CD4-positive, alpha-beta T cell treated with Interleukin-2 at 100 ng/mL for 4 hours (primary cell): ENCODE measurements at regions not wholly inside any gene's neighbourhood (a gene's known extent, or its start where the extent isn't known, plus 50 kb on each side); places are given as distances from the start of the nearest gene placed in this dataset.
"Not testable (repeated sequence)": the region's sequence is repeated elsewhere in the genome, so short reads cannot be mapped to it uniquely, and the experiment has no call there.

Experiments used
- DNase-seq: peaks from one replicate; pipeline ENCODE4 v3.0.0-alpha.2; 2020; ENCODE audit warnings: low spot score

GRCh38 chr1:234864116-234864515, 254.1 kb upstream of the IRF2BP2 start:
- DNase-seq = no peak

GRCh38 chr1:234863551-234863971, 253.6 kb upstream of the IRF2BP2 start:
- DNase-seq = no peak

- DNase-seq = no peak
Observed at GRCh38 chr1:234862944-234863515, 253.1 kb upstream of the IRF2BP2 start.

GRCh38 chr1:234862360-234862943, 252.5 kb upstream of the IRF2BP2 start:
- no peak for DNase-seq

- no peak for DNase-seq
Observed at GRCh38 chr1:234861761-234862160, 251.8 kb upstream of the IRF2BP2 start.

- no peak for DNase-seq
Observed at GRCh38 chr1:234861024-234861620, 251.1 kb upstream of the IRF2BP2 start.

- no peak for DNase-seq
Observed at GRCh38 chr1:234858722-234859121, 248.7 kb upstream of the IRF2BP2 start.

GRCh38 chr1:234856845-234857245, 246.9 kb upstream of the IRF2BP2 start:
- DNase-seq = no peak

- no peak for DNase-seq
Observed at GRCh38 chr1:234855851-234856250, 245.9 kb upstream of the IRF2BP2 start.

GRCh38 chr1:234854645-234855039, 244.7 kb upstream of the IRF2BP2 start:
- DNase-seq = no peak

- no peak for DNase-seq
Observed at GRCh38 chr1:234853906-234854644, 244.1 kb upstream of the IRF2BP2 start.

- no peak for DNase-seq
Observed at GRCh38 chr1:234852659-234853058, 242.7 kb upstream of the IRF2BP2 start.

GRCh38 chr1:234851450-234852438, 241.8 kb upstream of the IRF2BP2 start:
- DNase-seq = no peak

- peak; percentile 28 for DNase-seq
Observed at GRCh38 chr1:234849832-234850231, 239.9 kb upstream of the IRF2BP2 start.

GRCh38 chr1:234848972-234849649, 239.1 kb upstream of the IRF2BP2 start:
- no peak for DNase-seq

- not testable (repeated sequence) for DNase-seq
Observed at GRCh38 chr1:234846813-234847212, 236.8 kb upstream of the IRF2BP2 start.

- peak; percentile 45 for DNase-seq
Observed at GRCh38 chr1:234845836-234846235, 235.9 kb upstream of the IRF2BP2 start.

GRCh38 chr1:234845097-234845660, 235.2 kb upstream of the IRF2BP2 start:
- DNase-seq = peak; percentile 72

GRCh38 chr1:234844479-234845031, 234.6 kb upstream of the IRF2BP2 start:
- DNase-seq = peak; percentile 22

- no peak for DNase-seq
Observed at GRCh38 chr1:234843946-234844345, 234.0 kb upstream of the IRF2BP2 start.
